Activated CD8-positive, alpha-beta memory T cell treated with anti-CD3 and anti-CD28 coated beads, Interleukin-2, amount 50 U/mL, for 1 hour (primary cell): ENCODE measurements at regions not wholly inside any gene's neighbourhood (a gene's known extent, or its start where the extent isn't known, plus 50 kb on each side); places are given as distances from the start of the nearest gene placed in this dataset.
"Not testable (repeated sequence)": the region's sequence is repeated elsewhere in the genome, so short reads cannot be mapped to it uniquely, and the experiment has no call there.

ENCODE experiments used
- DNase-seq: peaks from one replicate; pipeline ENCODE4 v3.0.0-alpha.2; 2020; ENCODE audit errors: extremely low read depth

GRCh38 chr6:2611092-2611491, 139.6 kb downstream of the MYLK4 start:
- no peak for DNase-seq

DNA sequence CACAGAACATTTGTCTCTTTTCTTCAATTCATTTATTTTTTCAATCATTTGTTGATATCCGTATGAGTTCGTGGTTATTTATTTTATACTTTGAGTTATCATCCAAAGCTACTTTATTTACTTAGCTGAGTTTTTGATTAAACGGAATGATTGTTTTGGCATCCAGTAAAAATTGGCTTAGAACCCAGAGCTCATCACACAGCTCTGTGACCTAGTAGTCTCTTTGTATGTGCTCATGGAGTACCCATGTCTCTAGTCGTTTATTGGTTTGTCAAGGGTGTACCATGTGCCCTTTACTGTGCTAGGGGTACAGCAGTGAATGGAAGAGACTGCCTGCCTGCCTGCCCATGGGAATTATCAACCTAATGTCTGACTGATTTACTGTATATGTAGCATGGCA, 142.2 kb downstream of the MYLK4 start:
- DNase-seq, result no peak

DNA sequence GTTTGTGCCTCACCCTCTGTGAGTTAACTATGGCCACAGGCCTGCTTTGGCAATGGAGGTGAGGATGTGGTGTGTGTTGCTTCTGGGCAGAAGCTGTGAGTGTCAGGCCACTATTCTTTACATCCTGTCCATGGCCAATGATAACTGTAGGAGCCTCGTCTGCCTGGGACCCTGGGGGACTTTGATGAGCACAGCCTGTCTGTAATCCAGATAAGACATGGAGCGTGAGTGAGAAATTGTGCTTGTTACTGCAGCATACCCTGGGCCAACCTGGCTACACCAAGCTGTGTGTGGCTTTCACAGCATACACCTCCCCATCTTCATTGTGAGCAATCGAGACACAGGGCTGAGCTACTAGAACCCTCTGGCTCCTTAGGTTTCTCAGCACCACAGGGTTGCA, 150.4 kb downstream of the MYLK4 start:
- DNase-seq, result no peak

GRCh38 chr6:2599817-2600216, 150.9 kb downstream of the MYLK4 start:
- DNase-seq, result no peak

DNA sequence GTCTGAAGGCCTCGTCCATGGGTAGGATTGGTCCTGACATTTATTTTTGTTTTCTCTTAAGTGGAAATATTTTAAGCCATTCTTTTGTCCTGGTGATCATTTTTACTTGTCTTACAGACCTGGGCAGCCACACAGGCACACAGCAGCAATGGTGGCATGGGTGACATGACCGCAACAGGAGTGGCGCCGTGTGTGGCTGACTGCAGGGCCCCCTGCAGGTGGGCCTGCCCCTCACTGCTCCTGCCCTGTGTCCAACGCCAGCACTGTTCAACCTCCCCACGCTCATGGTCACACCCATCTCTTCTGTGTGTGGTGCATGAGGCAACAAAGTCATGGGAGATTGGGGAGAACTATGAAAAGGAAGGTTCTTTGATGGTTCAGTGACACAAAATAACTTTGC, 151.9 kb downstream of the MYLK4 start:
- DNase-seq, result no peak

- no peak for DNase-seq
Observed at GRCh38 chr6:2597991-2598390, 152.7 kb downstream of the MYLK4 start.

GRCh38 chr6:2597457-2597856, 153.3 kb downstream of the MYLK4 start:
- DNase-seq, result not testable (repeated sequence)

DNA sequence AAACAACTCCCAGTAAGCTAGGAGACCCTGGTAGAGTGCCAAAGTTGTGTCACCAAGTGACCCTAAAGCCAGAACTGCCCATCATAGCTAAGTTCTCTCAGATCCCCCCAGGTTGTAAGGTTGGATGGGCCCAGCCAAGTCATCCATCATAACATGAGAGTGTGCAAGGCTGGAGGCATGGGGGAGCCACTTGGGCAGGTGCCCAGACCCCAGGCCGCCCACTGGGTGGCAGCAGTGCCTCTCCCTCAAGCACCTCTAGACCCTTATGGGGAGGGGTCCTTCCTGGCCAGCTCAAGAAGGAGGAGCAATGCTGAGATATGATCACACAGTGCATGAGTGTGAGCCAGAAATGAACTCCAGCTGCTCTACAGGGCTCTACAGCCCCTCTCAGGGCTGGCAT, 154.5 kb downstream of the MYLK4 start:
- no peak for DNase-seq

DNA sequence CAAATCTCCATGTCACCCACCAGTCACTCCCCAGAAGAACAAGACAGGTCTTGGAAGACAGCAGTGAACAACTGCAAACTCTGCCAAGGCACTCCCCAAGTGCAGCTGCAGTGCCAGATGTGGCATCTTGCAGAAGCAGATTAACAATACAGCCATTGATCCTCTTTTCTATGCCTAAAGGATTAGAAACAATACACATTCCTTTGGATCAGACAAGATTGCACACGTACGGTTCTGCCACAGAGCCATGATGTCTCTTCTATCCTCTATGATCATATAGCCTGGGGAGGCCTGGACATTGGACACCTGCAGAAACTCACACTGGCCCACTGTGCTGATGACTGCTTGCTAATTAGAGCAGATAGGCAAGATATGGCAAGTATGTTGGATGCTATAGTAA, 155.9 kb downstream of the MYLK4 start:
- no peak for DNase-seq

GRCh38 chr6:2593167-2593566, 157.6 kb downstream of the MYLK4 start:
- DNase-seq, result no peak

DNA sequence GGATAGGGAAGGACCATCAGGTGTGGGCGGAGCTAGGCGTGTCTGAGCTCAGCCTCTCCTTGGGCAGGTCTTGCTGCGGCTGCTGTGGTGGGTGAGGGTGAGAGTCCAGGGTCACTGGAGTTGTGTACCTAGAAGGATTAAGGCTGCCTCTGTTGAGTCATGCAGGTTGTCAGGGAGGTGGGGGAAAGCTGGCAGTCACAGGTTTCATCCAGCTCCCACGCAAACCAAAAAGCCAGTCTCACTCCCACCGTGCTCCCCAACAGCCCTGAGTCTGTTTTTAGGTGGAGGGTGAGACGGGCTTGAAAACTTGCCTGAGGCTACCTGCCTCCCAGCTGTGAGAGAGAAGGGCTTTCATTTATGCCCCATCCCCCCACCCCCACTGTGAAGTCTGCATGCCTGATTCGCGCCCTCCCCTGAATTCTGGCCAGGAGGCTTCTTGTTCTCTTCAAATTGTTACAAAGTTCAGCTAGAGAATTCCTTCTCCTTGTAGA, 161.5 kb downstream of the MYLK4 start:
- no peak for DNase-seq

DNA sequence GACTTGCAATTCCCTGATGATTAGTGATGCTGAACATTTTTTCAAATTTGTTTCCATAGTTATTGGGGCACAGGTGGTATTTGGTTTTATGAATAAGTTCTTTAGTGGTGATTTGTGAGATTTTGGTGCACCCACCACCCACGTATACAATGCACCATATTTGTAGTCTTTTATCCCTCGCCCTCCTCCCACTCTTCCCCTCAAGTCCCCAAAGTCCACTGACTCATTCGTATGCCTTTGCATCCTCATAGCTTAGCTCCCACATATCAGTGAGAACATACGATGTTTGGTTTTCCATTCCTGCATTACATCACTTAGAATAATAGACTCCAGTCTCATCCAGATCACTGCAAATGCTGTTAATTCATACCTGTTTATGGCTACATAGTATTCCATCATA, 167.3 kb downstream of the MYLK4 start:
- no peak for DNase-seq

- no peak for DNase-seq
Observed at GRCh38 chr6:2582268-2582667, 168.5 kb downstream of the MYLK4 start.

DNA sequence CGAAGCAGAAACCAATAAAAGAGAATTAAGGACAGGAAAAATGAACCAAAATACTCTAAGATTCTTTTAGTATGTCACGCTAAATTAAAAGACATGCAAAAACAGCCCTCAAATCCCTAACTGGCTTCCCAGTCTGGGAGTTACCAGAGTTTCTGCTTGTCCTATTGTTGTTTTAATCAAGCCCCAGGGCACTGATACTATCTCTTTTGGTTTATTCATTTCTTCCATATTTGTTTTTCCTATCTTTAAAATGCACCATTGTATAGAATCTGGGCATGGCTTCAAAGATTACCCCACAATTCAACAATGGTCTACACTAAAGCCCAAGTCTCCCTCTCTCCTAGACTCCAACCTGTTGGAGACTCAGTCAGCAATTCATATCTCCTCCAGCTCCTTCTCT, 169.1 kb downstream of the MYLK4 start:
- no peak for DNase-seq

GRCh38 chr6:2581011-2581410, 169.7 kb downstream of the MYLK4 start:
- DNase-seq, result no peak

- DNase-seq, result no peak
Observed at GRCh38 chr6:2579804-2580570, 170.7 kb downstream of the MYLK4 start.

DNA sequence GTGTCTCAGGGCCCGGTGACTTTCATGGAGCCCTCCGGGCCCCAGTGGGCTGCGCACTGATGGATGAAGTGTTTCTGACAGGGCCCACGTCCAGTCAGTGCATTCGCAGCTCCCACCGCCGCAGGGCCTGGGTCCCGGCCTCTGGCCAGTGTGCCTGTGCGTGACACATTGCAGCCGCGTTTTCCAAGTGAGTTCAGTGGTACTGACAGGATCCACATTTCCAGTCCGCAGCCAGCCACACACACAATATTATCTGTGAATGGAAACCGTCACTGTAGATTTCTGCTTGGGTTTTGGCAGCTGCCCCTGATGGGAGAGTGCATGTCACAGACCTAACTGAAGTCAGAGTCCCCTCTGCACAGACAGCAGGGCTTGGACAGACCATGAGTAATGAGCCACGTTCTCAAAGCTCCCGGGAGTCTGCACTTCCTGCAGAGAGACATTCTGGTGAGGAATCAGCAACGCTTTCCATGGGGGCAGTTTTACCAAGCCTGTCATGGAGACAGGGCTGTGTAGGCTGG, 171.4 kb downstream of the MYLK4 start:
- DNase-seq, result no peak

GRCh38 chr6:2578767-2579166, 172.0 kb downstream of the MYLK4 start:
- no peak for DNase-seq

- DNase-seq, result no peak
Observed at GRCh38 chr6:2576499-2576898, 174.2 kb downstream of the MYLK4 start.

DNA sequence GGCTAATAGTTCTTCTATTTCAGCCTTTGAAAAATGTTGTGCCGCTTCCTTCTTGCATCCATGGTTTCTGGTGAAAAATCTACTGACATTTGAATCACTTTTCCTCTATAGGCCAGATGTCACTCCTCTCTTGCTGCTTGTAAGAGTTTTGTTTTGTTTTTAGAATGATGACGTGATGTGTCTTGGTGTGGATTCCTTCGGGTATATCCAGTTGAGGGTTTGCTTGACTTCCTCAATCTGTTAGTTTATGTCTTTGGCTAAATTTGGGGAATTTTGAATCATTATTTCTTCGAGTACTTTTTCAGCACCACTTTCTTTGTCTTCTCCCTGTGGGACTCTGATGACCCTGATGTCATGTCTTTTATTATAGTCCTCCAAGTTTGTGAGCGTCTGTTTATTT, 175.5 kb downstream of the MYLK4 start:
- no peak for DNase-seq

DNA sequence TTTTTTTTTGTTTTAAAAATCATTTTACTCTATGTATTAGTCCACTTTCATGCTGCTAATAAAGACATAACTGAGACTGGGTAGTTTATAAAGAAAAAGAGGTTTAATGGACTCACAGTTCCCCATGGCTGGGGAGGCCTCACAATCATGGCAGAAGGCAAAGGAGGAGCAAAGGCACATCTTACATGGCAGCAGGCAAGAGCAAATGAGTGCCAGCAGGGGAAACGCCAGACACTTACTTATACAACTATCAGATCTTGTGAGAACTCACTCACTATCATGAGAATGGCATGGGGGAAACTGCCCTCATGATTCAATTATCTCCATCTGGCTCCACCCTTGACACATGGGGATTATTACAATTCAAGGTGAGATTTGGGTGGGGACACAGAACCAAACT, 181.3 kb downstream of the MYLK4 start:
- not testable (repeated sequence) for DNase-seq

DNA sequence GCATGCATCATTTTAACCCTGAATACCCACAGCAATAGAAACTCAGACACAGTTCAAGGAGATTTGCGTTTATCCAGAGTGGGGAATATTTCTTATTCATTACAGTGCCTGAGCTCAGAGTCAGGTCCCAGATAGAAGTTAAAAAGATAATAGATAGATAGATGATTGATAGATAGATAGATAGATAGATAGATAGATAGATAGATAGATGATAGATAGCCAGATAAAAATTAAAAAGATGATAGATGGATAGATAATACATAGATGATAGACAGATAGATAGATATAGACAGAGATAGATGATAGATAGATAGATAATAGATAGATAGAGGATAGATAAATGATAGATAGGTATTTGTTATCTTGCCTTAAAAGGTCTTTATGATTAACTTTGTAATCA, 184.7 kb downstream of the MYLK4 start:
- DNase-seq, result no peak

DNA sequence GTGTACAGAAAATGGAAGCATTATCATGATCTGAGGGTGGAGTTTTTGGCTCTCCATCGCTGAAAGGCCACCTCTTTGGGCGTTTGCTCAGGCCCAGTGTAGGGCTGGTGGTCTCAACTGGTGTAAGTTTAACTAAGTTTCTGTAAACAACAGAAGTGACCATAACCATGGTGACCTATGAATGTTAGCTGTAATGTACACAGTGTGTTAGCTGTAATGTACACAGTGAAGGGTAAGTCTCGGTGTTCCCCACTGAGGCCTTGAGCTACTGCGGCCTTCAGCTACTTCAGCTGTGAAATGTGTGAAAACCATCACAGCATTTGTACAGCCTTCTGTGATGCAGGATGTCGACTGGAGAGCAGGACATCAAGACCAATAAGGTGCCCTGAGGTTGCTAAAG, 185.2 kb downstream of the MYLK4 start:
- DNase-seq, result no peak

DNA sequence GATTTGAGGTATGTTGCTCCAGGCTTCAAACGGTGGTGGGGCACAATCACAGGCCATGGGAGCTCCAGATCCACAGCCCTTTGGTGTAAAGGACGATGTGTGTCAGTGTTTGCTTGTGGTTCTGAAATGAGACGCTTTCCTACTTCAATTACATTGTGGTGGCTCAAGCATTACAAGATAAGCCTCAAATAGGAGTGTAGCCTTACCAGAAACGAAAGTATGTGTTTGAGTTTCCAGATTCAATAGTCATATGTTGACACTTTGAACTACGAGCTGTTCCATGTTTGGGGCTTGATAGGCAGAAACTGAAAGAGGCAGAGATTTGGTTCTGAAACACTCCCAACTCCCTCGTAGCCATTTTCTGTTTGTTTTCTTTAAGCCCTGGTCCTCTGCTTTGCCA, 187.1 kb downstream of the MYLK4 start:
- no peak for DNase-seq
